Neural cell (in vitro differentiated cells): ENCODE measurements at regions not wholly inside any gene's neighbourhood (a gene's known extent, or its start where the extent isn't known, plus 50 kb on each side); places are given as distances from the start of the nearest gene placed in this dataset.

Experiments
- EZH2 ChIP-seq: fragments of 200-600, 300-800 bp; shearing (Covaris generic), sonication (generic); IDR thresholded peaks from 2 replicates; pipeline ENCODE4 v1.6.1; 2014; ENCODE audit warnings: antibody characterized with exemption, low read length, borderline replicate concordance, mild to moderate bottlenecking; ENCODE audit not compliant: insufficient read depth, poor library complexity, severe bottlenecking
- POLR2AphosphoS5 ChIP-seq: IDR thresholded peaks from 2 replicates; pipeline ENCODE4 v1.6.1; 2012
- RAD21 ChIP-seq: fragments of 450-650 bp; conservative IDR thresholded peaks from 2 replicates; pipeline ENCODE4 v1.6.1; 2014; ENCODE audit warnings: antibody characterized with exemption, mild to moderate bottlenecking, moderate library complexity
- SMC3 ChIP-seq: fragments of 450-650 bp; conservative IDR thresholded peaks from 2 replicates; pipeline ENCODE4 v1.6.1; 2014; ENCODE audit warnings: antibody characterized with exemption, mild to moderate bottlenecking, moderate library complexity; ENCODE audit not compliant: poor library complexity
- TAF1 ChIP-seq: IDR thresholded peaks from 2 replicates; pipeline ENCODE4 v1.6.1; 2012; ENCODE audit warnings: low read depth
- TF ChIP-seq, protein P1 (sequence below): fragments of 450-650 bp; IDR thresholded peaks from 2 replicates; pipeline ENCODE4 v1.5.1; 2014; ENCODE audit warnings: antibody characterized with exemption, mild to moderate bottlenecking, moderate library complexity; ENCODE audit not compliant: poor library complexity, severe bottlenecking
- TF ChIP-seq, protein P2 (sequence below): IDR thresholded peaks from 2 replicates; pipeline ENCODE4 v1.6.1; 2012; ENCODE audit warnings: borderline replicate concordance

DNA sequence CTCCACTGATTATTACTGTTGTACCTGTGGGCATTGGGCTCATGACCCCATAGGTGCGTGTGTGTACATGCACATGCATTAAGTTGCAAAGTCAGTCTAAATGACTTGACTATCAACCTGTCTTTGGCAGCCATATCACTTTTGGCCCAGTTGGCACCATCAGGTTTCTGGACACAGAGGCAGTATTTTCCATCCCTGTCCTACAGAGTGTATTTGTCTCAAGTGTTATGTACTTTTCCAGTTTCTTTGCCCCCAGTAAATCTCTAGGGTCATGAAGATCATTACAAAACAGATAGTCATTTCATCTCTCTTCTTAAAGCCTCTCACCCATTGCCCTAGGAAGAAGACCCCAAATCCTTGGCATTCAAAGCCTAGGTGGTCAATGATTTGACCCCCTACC lies 121.4 kb downstream of the C9orf152 start:
- TF ChIP-seq, protein P1, sequence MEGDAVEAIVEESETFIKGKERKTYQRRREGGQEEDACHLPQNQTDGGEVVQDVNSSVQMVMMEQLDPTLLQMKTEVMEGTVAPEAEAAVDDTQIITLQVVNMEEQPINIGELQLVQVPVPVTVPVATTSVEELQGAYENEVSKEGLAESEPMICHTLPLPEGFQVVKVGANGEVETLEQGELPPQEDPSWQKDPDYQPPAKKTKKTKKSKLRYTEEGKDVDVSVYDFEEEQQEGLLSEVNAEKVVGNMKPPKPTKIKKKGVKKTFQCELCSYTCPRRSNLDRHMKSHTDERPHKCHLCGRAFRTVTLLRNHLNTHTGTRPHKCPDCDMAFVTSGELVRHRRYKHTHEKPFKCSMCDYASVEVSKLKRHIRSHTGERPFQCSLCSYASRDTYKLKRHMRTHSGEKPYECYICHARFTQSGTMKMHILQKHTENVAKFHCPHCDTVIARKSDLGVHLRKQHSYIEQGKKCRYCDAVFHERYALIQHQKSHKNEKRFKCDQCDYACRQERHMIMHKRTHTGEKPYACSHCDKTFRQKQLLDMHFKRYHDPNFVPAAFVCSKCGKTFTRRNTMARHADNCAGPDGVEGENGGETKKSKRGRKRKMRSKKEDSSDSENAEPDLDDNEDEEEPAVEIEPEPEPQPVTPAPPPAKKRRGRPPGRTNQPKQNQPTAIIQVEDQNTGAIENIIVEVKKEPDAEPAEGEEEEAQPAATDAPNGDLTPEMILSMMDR: no peak
- TF ChIP-seq SMC3 (no peak), POLR2AphosphoS5 (no peak), TAF1 (no peak), EZH2 (no peak), RAD21 (no peak)
- TF ChIP-seq, protein P2, sequence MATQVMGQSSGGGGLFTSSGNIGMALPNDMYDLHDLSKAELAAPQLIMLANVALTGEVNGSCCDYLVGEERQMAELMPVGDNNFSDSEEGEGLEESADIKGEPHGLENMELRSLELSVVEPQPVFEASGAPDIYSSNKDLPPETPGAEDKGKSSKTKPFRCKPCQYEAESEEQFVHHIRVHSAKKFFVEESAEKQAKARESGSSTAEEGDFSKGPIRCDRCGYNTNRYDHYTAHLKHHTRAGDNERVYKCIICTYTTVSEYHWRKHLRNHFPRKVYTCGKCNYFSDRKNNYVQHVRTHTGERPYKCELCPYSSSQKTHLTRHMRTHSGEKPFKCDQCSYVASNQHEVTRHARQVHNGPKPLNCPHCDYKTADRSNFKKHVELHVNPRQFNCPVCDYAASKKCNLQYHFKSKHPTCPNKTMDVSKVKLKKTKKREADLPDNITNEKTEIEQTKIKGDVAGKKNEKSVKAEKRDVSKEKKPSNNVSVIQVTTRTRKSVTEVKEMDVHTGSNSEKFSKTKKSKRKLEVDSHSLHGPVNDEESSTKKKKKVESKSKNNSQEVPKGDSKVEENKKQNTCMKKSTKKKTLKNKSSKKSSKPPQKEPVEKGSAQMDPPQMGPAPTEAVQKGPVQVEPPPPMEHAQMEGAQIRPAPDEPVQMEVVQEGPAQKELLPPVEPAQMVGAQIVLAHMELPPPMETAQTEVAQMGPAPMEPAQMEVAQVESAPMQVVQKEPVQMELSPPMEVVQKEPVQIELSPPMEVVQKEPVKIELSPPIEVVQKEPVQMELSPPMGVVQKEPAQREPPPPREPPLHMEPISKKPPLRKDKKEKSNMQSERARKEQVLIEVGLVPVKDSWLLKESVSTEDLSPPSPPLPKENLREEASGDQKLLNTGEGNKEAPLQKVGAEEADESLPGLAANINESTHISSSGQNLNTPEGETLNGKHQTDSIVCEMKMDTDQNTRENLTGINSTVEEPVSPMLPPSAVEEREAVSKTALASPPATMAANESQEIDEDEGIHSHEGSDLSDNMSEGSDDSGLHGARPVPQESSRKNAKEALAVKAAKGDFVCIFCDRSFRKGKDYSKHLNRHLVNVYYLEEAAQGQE: no peak
